H9 (cell line): ENCODE measurements at regions not wholly inside any gene's neighbourhood (a gene's known extent, or its start where the extent isn't known, plus 50 kb on each side); places are given as distances from the start of the nearest gene placed in this dataset.

Source experiments
- DNase-seq: peaks from one replicate; pipeline ENCODE4 v3.0.0-alpha.2; 2017
- H2AFZ ChIP-seq: one replicate; pipeline ENCODE4 v1.6.1; 2013; ENCODE audit warnings: mild to moderate bottlenecking, low read length, control low read depth, moderate library complexity
- H2AK5ac ChIP-seq: 2 replicates; pipeline ENCODE4 v1.6.1; 2013; ENCODE audit warnings: low read length, control low read depth, mixed read lengths; ENCODE audit not compliant: insufficient read length
- H2BK120ac ChIP-seq: one replicate; pipeline ENCODE4 v1.6.1; 2013; ENCODE audit warnings: low read depth, mild to moderate bottlenecking, low read length, control low read depth, inconsistent platforms; ENCODE audit not compliant: poor library complexity, severe bottlenecking
- H2BK12ac ChIP-seq: 2 replicates; pipeline ENCODE4 v1.6.1; 2013; ENCODE audit warnings: low read length, control low read depth, mixed read lengths, low read depth; ENCODE audit not compliant: insufficient read length
- H2BK15ac ChIP-seq: 2 replicates; pipeline ENCODE4 v1.6.1; 2013; ENCODE audit warnings: low read depth, low read length, control low read depth
- H2BK20ac ChIP-seq: one replicate; pipeline ENCODE4 v1.6.1; 2013; ENCODE audit warnings: low read depth, mild to moderate bottlenecking, low read length, control low read depth, inconsistent platforms; ENCODE audit not compliant: poor library complexity, severe bottlenecking
- H2BK5ac ChIP-seq: 2 replicates; pipeline ENCODE4 v1.6.1; 2013; ENCODE audit warnings: low read length, control low read depth, mixed read lengths; ENCODE audit not compliant: insufficient read length
- H3K14ac ChIP-seq: 2 replicates; pipeline ENCODE4 v1.6.1; 2013; ENCODE audit warnings: low read length, control low read depth; ENCODE audit not compliant: insufficient read depth
- H3K18ac ChIP-seq: 2 replicates; pipeline ENCODE4 v1.6.1; 2013; ENCODE audit warnings: low read depth, mild to moderate bottlenecking, mixed read lengths, low read length, control low read depth; ENCODE audit not compliant: insufficient read length
- H3K23ac ChIP-seq: 2 replicates; pipeline ENCODE4 v1.6.1; 2013; ENCODE audit warnings: low read length, control low read depth, mixed read lengths, low read depth; ENCODE audit not compliant: insufficient read length
- H3K23me2 ChIP-seq: 2 replicates; pipeline ENCODE4 v1.6.1; 2013; ENCODE audit warnings: low read depth, mild to moderate bottlenecking, mixed read lengths, low read length, control low read depth; ENCODE audit not compliant: insufficient read length, poor library complexity, severe bottlenecking
- H3K27ac ChIP-seq: 2 replicates; pipeline ENCODE4 v1.5.1; 2013; ENCODE audit warnings: low read length, control low read depth, mixed read lengths, low read depth; ENCODE audit not compliant: insufficient read length
- H3K27me3 ChIP-seq: 2 replicates; pipeline ENCODE4 v1.6.1; 2013; ENCODE audit warnings: low read length, control low read depth, inconsistent platforms; ENCODE audit not compliant: insufficient read depth
- H3K4ac ChIP-seq: 2 replicates; pipeline ENCODE4 v1.6.1; 2013; ENCODE audit warnings: low read depth, mild to moderate bottlenecking, control low read depth, inconsistent platforms, low read length, moderate library complexity
- H3K4me1 ChIP-seq: 2 replicates; pipeline ENCODE4 v1.6.1; 2013; ENCODE audit warnings: low read length, control low read depth, inconsistent platforms; ENCODE audit not compliant: insufficient read depth
- H3K4me2 ChIP-seq: 2 replicates; pipeline ENCODE4 v1.6.1; 2013; ENCODE audit warnings: low read length, control low read depth, mixed read lengths; ENCODE audit not compliant: insufficient read length, insufficient read depth
- H3K56ac ChIP-seq: 2 replicates; pipeline ENCODE4 v1.6.1; 2013; ENCODE audit warnings: low read depth, mild to moderate bottlenecking, mixed read lengths, low read length, control low read depth; ENCODE audit not compliant: insufficient read length
- H3K79me1 ChIP-seq: 2 replicates; pipeline ENCODE4 v1.6.1; 2013; ENCODE audit warnings: low read depth, mild to moderate bottlenecking, moderate library complexity, low read length, control low read depth, inconsistent platforms; ENCODE audit not compliant: insufficient read depth, poor library complexity, severe bottlenecking
- H3K79me2 ChIP-seq: 2 replicates; pipeline ENCODE4 v1.6.1; 2013; ENCODE audit warnings: low read length, control low read depth, inconsistent platforms; ENCODE audit not compliant: insufficient read depth
- H3K9ac ChIP-seq: 2 replicates; pipeline ENCODE4 v1.6.1; 2013; ENCODE audit warnings: low read length, control low read depth, mixed read lengths; ENCODE audit not compliant: insufficient read length; ENCODE audit errors: extremely low read depth
- H3K9me3 ChIP-seq: one replicate; pipeline ENCODE4 v1.6.1; 2013; ENCODE audit warnings: low read depth, low read length, inconsistent platforms; ENCODE audit not compliant: control insufficient read depth
- H3T11ph ChIP-seq: one replicate; pipeline ENCODE4 v1.6.1; 2013; ENCODE audit warnings: mild to moderate bottlenecking, low read length, control low read depth, inconsistent platforms
- H4K20me1 ChIP-seq: one replicate; pipeline ENCODE4 v1.6.1; 2013; ENCODE audit not compliant: control insufficient read depth, insufficient read length, insufficient read depth
- H4K5ac ChIP-seq: 2 replicates; pipeline ENCODE4 v1.6.1; 2013; ENCODE audit warnings: low read depth, mild to moderate bottlenecking, mixed read lengths, low read length, control low read depth; ENCODE audit not compliant: insufficient read length
- H4K8ac ChIP-seq: replicated peaks from 2 replicates; pipeline ENCODE4 v1.6.1; 2013; ENCODE audit warnings: low read length, control low read depth, mixed read lengths, low read depth; ENCODE audit not compliant: insufficient read length
- H4K91ac ChIP-seq: 2 replicates; pipeline ENCODE4 v1.6.1; 2013; ENCODE audit warnings: low read depth, mild to moderate bottlenecking, moderate library complexity, mixed read lengths, low read length, control low read depth; ENCODE audit not compliant: insufficient read length
- H3K27ac Mint-ChIP-seq, 3 experiments: 2 replicates in 2 of 3; 3 replicates in 1 of 3; pipeline ENCODE4 v1.8.0; 2020 to 2021; ENCODE audit warnings: mixed read lengths in 3 of 3, mild to moderate bottlenecking in 1 of 3, moderate library complexity in 1 of 3
- H3K27me3 Mint-ChIP-seq: 2 replicates; pipeline ENCODE4 v1.8.0; 2021; ENCODE audit warnings: low read depth, mild to moderate bottlenecking, moderate library complexity, mixed read lengths
- H3K36me3 Mint-ChIP-seq, 3 experiments: 2 replicates in 2 of 3; 3 replicates in 1 of 3; pipeline ENCODE4 v1.8.0; 2020 to 2021; ENCODE audit warnings: low read depth in 3 of 3, mixed read lengths in 3 of 3; ENCODE audit not compliant: insufficient read depth in 1 of 3
- H3K4me1 Mint-ChIP-seq, 2 experiments: 2 replicates each; pipeline ENCODE4 v1.8.0; 2020; ENCODE audit warnings: mixed read lengths in 2 of 2
- H3K4me3 Mint-ChIP-seq, 2 experiments: 2 replicates in 1 of 2; 3 replicates in 1 of 2; pipeline ENCODE4 v1.8.0; 2020 to 2021; ENCODE audit warnings: mild to moderate bottlenecking in 2 of 2, mixed read lengths in 2 of 2, moderate library complexity in 1 of 2
- H3K9me3 Mint-ChIP-seq, 2 experiments: 2 replicates in 1 of 2; 3 replicates in 1 of 2; pipeline ENCODE4 v1.8.0; 2020; ENCODE audit warnings: mild to moderate bottlenecking in 2 of 2, mixed read lengths in 2 of 2, moderate library complexity in 1 of 2
- WGBS: extraction: QIAGEN DNeasy Blood & Tissue Kit; methylation state at CpG from one replicate; pipeline ENCODE4 v1.1.7; 2013; ENCODE audit warnings: missing lambda C conversion rate, low lambda C conversion rate, mixed read lengths; ENCODE audit not compliant: insufficient read length; ENCODE audit errors: extremely low coverage; 5-methylcytosine and 5-hydroxymethylcytosine counted together
- TF ChIP-seq, protein P1 (sequence below): fragments of 200-600 bp; sonication (generic); conservative IDR thresholded peaks from 3 replicates; pipeline ENCODE4 v1.8.0; 2021; ENCODE audit warnings: antibody characterized with exemption, mild to moderate bottlenecking

DNA sequence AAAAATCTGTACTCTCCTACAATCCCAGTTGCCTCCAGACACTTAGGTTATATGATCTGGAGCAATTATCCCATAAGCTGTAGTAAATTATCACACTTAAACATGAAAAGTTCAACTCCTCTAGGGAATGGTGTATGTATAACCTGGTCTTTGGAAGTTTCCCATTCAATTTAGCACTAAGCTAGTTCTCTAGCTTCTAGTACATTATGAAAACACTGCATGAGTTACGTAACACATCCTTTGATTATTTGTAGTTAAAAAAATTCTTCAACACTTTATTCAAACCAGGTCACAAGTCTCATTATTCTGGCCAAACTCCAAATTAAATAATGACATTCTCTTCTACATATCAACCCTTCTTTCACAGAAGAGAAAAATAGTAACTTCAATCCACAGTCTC lies 827.0 kb upstream of the ADAMTS5 start:
- Mint-ChIP-seq H3K4me1 (peaks cover 17 to 18% of the 10 kb centered on the region in 2 experiments), H3K4me3 (no peak overlapping the region), H3K27ac (no peak overlapping the region; a peak in 1 of 7 replicates), H3K27me3 (no peaks in the 10 kb centered on the region), H3K9me3 (no peaks in the 10 kb centered on the region), H3K36me3 (no peaks in the 10 kb centered on the region; a peak in 1 of 7 replicates)
- H3T11ph ChIP-seq, result no peak overlapping the region
- H4K8ac ChIP-seq, result no peak overlapping the region
- no peaks in the 10 kb centered on the region for H3K4me1 ChIP-seq
- H2BK120ac ChIP-seq, result no peak overlapping the region
- H3K23me2 ChIP-seq, result no peaks in the 10 kb centered on the region
- no peaks in the 10 kb centered on the region for H4K20me1 ChIP-seq
- H3K9me3 ChIP-seq, result no peaks in the 10 kb centered on the region
- H3K14ac ChIP-seq, result no peak overlapping the region
- no peak overlapping the region for H2AK5ac ChIP-seq
- no peak overlapping the region for H3K56ac ChIP-seq
- H3K27me3 ChIP-seq, result no peaks in the 10 kb centered on the region
- H3K4me2 ChIP-seq, result no peak overlapping the region
- H3K9ac ChIP-seq, result no peak overlapping the region
- TF ChIP-seq, protein P1, sequence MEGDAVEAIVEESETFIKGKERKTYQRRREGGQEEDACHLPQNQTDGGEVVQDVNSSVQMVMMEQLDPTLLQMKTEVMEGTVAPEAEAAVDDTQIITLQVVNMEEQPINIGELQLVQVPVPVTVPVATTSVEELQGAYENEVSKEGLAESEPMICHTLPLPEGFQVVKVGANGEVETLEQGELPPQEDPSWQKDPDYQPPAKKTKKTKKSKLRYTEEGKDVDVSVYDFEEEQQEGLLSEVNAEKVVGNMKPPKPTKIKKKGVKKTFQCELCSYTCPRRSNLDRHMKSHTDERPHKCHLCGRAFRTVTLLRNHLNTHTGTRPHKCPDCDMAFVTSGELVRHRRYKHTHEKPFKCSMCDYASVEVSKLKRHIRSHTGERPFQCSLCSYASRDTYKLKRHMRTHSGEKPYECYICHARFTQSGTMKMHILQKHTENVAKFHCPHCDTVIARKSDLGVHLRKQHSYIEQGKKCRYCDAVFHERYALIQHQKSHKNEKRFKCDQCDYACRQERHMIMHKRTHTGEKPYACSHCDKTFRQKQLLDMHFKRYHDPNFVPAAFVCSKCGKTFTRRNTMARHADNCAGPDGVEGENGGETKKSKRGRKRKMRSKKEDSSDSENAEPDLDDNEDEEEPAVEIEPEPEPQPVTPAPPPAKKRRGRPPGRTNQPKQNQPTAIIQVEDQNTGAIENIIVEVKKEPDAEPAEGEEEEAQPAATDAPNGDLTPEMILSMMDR, result no peak
- H3K79me1 ChIP-seq, result no peaks in the 10 kb centered on the region
- no peak overlapping the region for H4K5ac ChIP-seq
- H4K91ac ChIP-seq, result no peak overlapping the region
- H3K18ac ChIP-seq, result no peak overlapping the region
- no peak overlapping the region for H2BK15ac ChIP-seq
- H3K23ac ChIP-seq, result no peak overlapping the region
- no peak for DNase-seq
- no peak overlapping the region for H2AFZ ChIP-seq
- H2BK5ac ChIP-seq, result no peak overlapping the region
- H2BK12ac ChIP-seq, result no peak overlapping the region
- no peak overlapping the region for H2BK20ac ChIP-seq
- no peak overlapping the region for H3K4ac ChIP-seq
- WGBS, result no CpG with 5 or more reads among the region's 1 CpG
- no peaks in the 10 kb centered on the region for H3K79me2 ChIP-seq
- H3K27ac ChIP-seq, result no peak overlapping the region
